Prostate gland (tissue), 2 donors: ENCODE measurements at regions not wholly inside any gene's neighbourhood (a gene's known extent, or its start where the extent isn't known, plus 50 kb on each side); places are given as distances from the start of the nearest gene placed in this dataset.

Source experiments
- CTCF ChIP-seq, 4 experiments: fragments of 200-600 bp in 2 of 4; fragments of 450-650 bp in 2 of 4; sonication (generic) in 2 of 4; IDR thresholded peaks; 1 replicate in 3 of 4; 2 replicates in 1 of 4; pipeline ENCODE4 v1.5.1; 2016 to 2019; ENCODE audit warnings: antibody characterized with exemption in 4 of 4, mild to moderate bottlenecking in 2 of 4, moderate library complexity in 2 of 4
- POLR2A ChIP-seq: fragments of 450-650 bp; IDR thresholded peaks from one replicate; pipeline ENCODE4 v1.6.1; 2016; ENCODE audit warnings: antibody characterized with exemption, mild to moderate bottlenecking
- POLR2AphosphoS5 ChIP-seq: sonication (generic); formaldehyde crosslinking; IDR thresholded peaks from one replicate; pipeline ENCODE4 v1.6.1; 2017; ENCODE audit warnings: antibody characterized with exemption

DNA sequence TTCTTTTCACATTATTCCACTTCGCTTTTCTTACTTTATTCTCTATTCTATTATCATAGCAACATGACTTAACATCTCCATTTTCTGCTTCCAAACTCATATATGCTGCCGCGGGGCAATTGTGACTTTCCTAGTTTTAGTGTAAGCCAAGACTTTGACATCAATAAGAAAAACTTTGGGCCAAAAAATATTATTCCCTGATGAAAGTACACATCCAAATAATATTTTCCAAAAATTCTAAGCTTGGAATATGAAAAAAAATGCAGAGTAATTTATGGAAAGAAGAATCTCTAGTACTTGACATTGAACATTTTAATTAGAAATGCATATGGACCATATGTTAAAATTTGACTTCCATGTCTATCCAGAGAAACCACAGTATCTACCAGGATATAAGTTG, 995.1 kb upstream of the INTU start:
- TF ChIP-seq CTCF (IDR thresholded peaks at IDR 0.05) (no peak), POLR2AphosphoS5 (no peak), POLR2A (no peak)
